SK-N-SH treated with all-trans-retinoic acid at 6 μM for 48 hours (cell line): ENCODE measurements at regions not wholly inside any gene's neighbourhood (a gene's known extent, or its start where the extent isn't known, plus 50 kb on each side); places are given as distances from the start of the nearest gene placed in this dataset.

Experiments used
- ATAC-seq: fragments of 200-7000 bp; cut with Tn5 transposase; 3 replicates; pipeline ENCODE4 v1.9.1; 2020; ENCODE audit warnings: mild to moderate bottlenecking, moderate library complexity
- ARNTL ChIP-seq: fragments of 450-650 bp; formaldehyde crosslinking; IDR thresholded peaks from 2 replicates; pipeline ENCODE4 v1.5.0; 2020; ENCODE audit warnings: low read depth, mild to moderate bottlenecking, moderate library complexity, borderline replicate concordance
- BACH2 ChIP-seq: fragments of 250-450 bp; sonication (Bioruptor Pico); IDR thresholded peaks from 2 replicates; pipeline ENCODE4 v1.9.0; 2021; ENCODE audit warnings: mild to moderate bottlenecking, borderline replicate concordance
- CSDC2 ChIP-seq: fragments of 250-450 bp; sonication (Bioruptor Pico); IDR thresholded peaks from 2 replicates; pipeline ENCODE4 v1.5.0; 2020; ENCODE audit warnings: mild to moderate bottlenecking, moderate library complexity
- CSRNP3 ChIP-seq: fragments of 250-450 bp; sonication (Bioruptor Pico); IDR thresholded peaks from 2 replicates; pipeline ENCODE4 v1.5.1; 2021; ENCODE audit warnings: mild to moderate bottlenecking, moderate library complexity
- ESRRG ChIP-seq: fragments of 250-450 bp; sonication (Bioruptor Pico); IDR thresholded peaks from 2 replicates; pipeline ENCODE4 v1.6.1; 2021; ENCODE audit warnings: mild to moderate bottlenecking
- ISL1 ChIP-seq: fragments of 250-450 bp; sonication (Bioruptor Pico); IDR thresholded peaks from 2 replicates; pipeline ENCODE4 v2.1.2; 2022; ENCODE audit warnings: mild to moderate bottlenecking, moderate library complexity
- OSR1 ChIP-seq: fragments of 250-450 bp; sonication (Bioruptor Pico); IDR thresholded peaks from 2 replicates; pipeline ENCODE4 v1.8.0; 2022; ENCODE audit warnings: moderate library complexity, mild to moderate bottlenecking, inconsistent platforms
- PATZ1 ChIP-seq: fragments of 250-450 bp; sonication (Bioruptor Pico); IDR thresholded peaks from 2 replicates; pipeline ENCODE4 v1.8.0; 2020; ENCODE audit warnings: mild to moderate bottlenecking, moderate library complexity, borderline replicate concordance
- PPARA ChIP-seq: fragments of 250-450 bp; sonication (Bioruptor Pico); IDR thresholded peaks from 2 replicates; pipeline ENCODE4 v1.5.0; 2020; ENCODE audit warnings: mild to moderate bottlenecking, borderline replicate concordance
- RARB ChIP-seq: fragments of 250-450 bp; sonication (Bioruptor Pico); IDR thresholded peaks from 2 replicates; pipeline ENCODE4 v1.8.0; 2021; ENCODE audit warnings: mild to moderate bottlenecking, moderate library complexity
- SNAI2 ChIP-seq: fragments of 250-450 bp; sonication (Bioruptor Pico); IDR thresholded peaks from 2 replicates; pipeline ENCODE4 v1.5.0; 2020; ENCODE audit warnings: mild to moderate bottlenecking, moderate library complexity
- TCF4 ChIP-seq: fragments of 250-450 bp; sonication (Bioruptor Pico); IDR thresholded peaks from 2 replicates; pipeline ENCODE4 v1.8.0; 2021; ENCODE audit warnings: mild to moderate bottlenecking, moderate library complexity, borderline replicate concordance
- TOX ChIP-seq: fragments of 250-450 bp; sonication (Bioruptor Pico); IDR thresholded peaks from 2 replicates; pipeline ENCODE4 v1.8.0; 2021; ENCODE audit warnings: mild to moderate bottlenecking, moderate library complexity, borderline replicate concordance
- ZC3H10 ChIP-seq: fragments of 250-450 bp; sonication (Bioruptor Pico); IDR thresholded peaks from 2 replicates; pipeline ENCODE4 v1.5.1; 2021; ENCODE audit warnings: mild to moderate bottlenecking, moderate library complexity
- ZFP3 ChIP-seq: fragments of 250-450 bp; sonication (Bioruptor Pico); IDR thresholded peaks from 2 replicates; pipeline ENCODE4 v1.5.0; 2020; ENCODE audit warnings: mild to moderate bottlenecking, moderate library complexity
- ZFP30 ChIP-seq: fragments of 450-650 bp; formaldehyde crosslinking; IDR thresholded peaks from 2 replicates; pipeline ENCODE4 v1.5.0; 2022; ENCODE audit warnings: mild to moderate bottlenecking, moderate library complexity
- ZNF565 ChIP-seq: fragments of 450-650 bp; formaldehyde crosslinking; conservative IDR thresholded peaks from 2 replicates; pipeline ENCODE4 v1.5.0; 2020; ENCODE audit warnings: low read depth, mild to moderate bottlenecking, moderate library complexity
- ZNF70 ChIP-seq: fragments of 450-650 bp; formaldehyde crosslinking; IDR thresholded peaks from 2 replicates; pipeline ENCODE4 v1.5.0; 2020; ENCODE audit warnings: mild to moderate bottlenecking, moderate library complexity
- TF ChIP-seq, protein P1 (sequence below): fragments of 250-450 bp; sonication (Bioruptor Pico); IDR thresholded peaks from 2 replicates; pipeline ENCODE4 v1.5.0; 2020; ENCODE audit warnings: mild to moderate bottlenecking, moderate library complexity
- TF ChIP-seq, protein P2 (sequence below): fragments of 250-450 bp; sonication (Bioruptor Pico); IDR thresholded peaks from 2 replicates; pipeline ENCODE4 v1.8.0; 2021; ENCODE audit warnings: low read depth, mild to moderate bottlenecking, moderate library complexity, borderline replicate concordance

- TF ChIP-seq PATZ1 (CRISPR knock-in tag) (no peak), ZFP30 (CRISPR knock-in tag) (no peak), ISL1 (CRISPR knock-in tag) (no peak), ESRRG (CRISPR knock-in tag) (no peak), OSR1 (no peak)
Measured at GRCh38 chr12:14111230-14111865, 129.9 kb upstream of the GRIN2B start (continued).

- no peak for ATAC-seq
- TF ChIP-seq TOX (CRISPR knock-in tag) (no peak), TCF4 (CRISPR knock-in tag) (no peak), ZNF70 (CRISPR knock-in tag) (no peak), RARB (CRISPR knock-in tag) (no peak), ZFP30 (CRISPR knock-in tag) (no peak), ZC3H10 (CRISPR knock-in tag) (no peak), ZFP3 (CRISPR knock-in tag) (no peak)
- TF ChIP-seq, protein P1, sequence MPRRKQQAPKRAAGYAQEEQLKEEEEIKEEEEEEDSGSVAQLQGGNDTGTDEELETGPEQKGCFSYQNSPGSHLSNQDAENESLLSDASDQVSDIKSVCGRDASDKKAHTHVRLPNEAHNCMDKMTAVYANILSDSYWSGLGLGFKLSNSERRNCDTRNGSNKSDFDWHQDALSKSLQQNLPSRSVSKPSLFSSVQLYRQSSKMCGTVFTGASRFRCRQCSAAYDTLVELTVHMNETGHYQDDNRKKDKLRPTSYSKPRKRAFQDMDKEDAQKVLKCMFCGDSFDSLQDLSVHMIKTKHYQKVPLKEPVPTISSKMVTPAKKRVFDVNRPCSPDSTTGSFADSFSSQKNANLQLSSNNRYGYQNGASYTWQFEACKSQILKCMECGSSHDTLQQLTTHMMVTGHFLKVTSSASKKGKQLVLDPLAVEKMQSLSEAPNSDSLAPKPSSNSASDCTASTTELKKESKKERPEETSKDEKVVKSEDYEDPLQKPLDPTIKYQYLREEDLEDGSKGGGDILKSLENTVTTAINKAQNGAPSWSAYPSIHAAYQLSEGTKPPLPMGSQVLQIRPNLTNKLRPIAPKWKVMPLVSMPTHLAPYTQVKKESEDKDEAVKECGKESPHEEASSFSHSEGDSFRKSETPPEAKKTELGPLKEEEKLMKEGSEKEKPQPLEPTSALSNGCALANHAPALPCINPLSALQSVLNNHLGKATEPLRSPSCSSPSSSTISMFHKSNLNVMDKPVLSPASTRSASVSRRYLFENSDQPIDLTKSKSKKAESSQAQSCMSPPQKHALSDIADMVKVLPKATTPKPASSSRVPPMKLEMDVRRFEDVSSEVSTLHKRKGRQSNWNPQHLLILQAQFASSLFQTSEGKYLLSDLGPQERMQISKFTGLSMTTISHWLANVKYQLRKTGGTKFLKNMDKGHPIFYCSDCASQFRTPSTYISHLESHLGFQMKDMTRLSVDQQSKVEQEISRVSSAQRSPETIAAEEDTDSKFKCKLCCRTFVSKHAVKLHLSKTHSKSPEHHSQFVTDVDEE, result no peak
Measured at GRCh38 chr12:14113031-14113430, 131.6 kb upstream of the GRIN2B start.

- TF ChIP-seq CSDC2 (CRISPR knock-in tag) (no peak), CSRNP3 (no peak), TCF4 (CRISPR knock-in tag) (no peak), ZNF565 (no peak), PPARA (no peak), SNAI2 (CRISPR knock-in tag) (no peak), OSR1 (no peak), PATZ1 (CRISPR knock-in tag) (no peak), ISL1 (CRISPR knock-in tag) (no peak), BACH2 (CRISPR knock-in tag) (no peak), ARNTL (no peak), TOX (CRISPR knock-in tag) (no peak)
- TF ChIP-seq, protein P1, result no peak
- TF ChIP-seq, protein P2, sequence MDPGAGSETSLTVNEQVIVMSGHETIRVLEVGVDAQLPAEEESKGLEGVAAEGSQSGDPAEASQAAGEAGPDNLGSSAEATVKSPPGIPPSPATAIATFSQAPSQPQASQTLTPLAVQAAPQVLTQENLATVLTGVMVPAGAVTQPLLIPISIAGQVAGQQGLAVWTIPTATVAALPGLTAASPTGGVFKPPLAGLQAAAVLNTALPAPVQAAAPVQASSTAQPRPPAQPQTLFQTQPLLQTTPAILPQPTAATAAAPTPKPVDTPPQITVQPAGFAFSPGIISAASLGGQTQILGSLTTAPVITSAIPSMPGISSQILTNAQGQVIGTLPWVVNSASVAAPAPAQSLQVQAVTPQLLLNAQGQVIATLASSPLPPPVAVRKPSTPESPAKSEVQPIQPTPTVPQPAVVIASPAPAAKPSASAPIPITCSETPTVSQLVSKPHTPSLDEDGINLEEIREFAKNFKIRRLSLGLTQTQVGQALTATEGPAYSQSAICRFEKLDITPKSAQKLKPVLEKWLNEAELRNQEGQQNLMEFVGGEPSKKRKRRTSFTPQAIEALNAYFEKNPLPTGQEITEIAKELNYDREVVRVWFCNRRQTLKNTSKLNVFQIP (CRISPR knock-in tag), result no peak
- ATAC-seq, result no peak
Measured at GRCh38 chr12:14126692-14127091, 145.3 kb upstream of the GRIN2B start.
